GM10248 (cell line): ENCODE measurements at regions not wholly inside any gene's neighbourhood (a gene's known extent, or its start where the extent isn't known, plus 50 kb on each side); places are given as distances from the start of the nearest gene placed in this dataset.

Experiments
- CTCF ChIA-PET: fragments of 300-600 bp; sonication (Branson Sonifier 250); formaldehyde crosslinking; extraction: SDS; loops from one replicate; lab custom pipeline; 2021; ENCODE audit warnings: antibody characterized with exemption; lab: Yijun Ruan, JAX
- POLR2A ChIA-PET: fragments of 350-650 bp; sonication (Branson Sonifier 250); formaldehyde crosslinking; extraction: SDS; loops from one replicate; lab custom pipeline; 2020; ENCODE audit warnings: antibody characterized with exemption; lab: Yijun Ruan, JAX
- DNase-seq: peaks from one replicate; pipeline ENCODE4 v3.0.0; 2012; ENCODE audit errors: extremely low spot score
- TF ChIP-seq, protein P1 (sequence below): IDR thresholded peaks from 2 replicates; pipeline ENCODE4 v1.5.1; 2012; ENCODE audit warnings: mild to moderate bottlenecking, low read depth; ENCODE audit errors: extremely low read depth, missing control alignments, control extremely low read depth

DNA sequence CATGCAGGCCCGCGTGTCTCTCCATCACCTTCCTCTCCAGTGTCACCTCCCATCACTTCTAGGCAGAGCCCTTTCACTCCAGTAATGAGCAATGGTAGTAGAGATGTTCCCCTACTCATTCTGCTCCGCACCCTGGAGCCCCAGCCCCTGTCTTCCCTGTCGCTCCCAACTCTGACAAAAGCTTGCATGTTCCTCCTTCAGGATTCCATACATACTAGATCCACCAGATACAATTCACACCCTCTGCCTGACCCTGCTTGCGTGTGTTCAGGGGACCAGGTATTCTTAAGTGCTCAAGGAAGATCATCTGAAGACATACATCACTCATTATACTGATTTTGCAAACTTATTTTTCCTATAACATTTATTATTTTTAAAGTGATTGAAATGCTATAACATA is 222.7 kb downstream of the SNX19 start:
- POLR2A ChIA-PET: no interaction called here
- no peak for DNase-seq
- CTCF ChIA-PET: no interaction called here
- TF ChIP-seq, protein P1, sequence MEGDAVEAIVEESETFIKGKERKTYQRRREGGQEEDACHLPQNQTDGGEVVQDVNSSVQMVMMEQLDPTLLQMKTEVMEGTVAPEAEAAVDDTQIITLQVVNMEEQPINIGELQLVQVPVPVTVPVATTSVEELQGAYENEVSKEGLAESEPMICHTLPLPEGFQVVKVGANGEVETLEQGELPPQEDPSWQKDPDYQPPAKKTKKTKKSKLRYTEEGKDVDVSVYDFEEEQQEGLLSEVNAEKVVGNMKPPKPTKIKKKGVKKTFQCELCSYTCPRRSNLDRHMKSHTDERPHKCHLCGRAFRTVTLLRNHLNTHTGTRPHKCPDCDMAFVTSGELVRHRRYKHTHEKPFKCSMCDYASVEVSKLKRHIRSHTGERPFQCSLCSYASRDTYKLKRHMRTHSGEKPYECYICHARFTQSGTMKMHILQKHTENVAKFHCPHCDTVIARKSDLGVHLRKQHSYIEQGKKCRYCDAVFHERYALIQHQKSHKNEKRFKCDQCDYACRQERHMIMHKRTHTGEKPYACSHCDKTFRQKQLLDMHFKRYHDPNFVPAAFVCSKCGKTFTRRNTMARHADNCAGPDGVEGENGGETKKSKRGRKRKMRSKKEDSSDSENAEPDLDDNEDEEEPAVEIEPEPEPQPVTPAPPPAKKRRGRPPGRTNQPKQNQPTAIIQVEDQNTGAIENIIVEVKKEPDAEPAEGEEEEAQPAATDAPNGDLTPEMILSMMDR: no peak

- TF ChIP-seq, protein P1: no peak
- ChIA-PET CTCF (interaction anchor here (1.2 kb wide), 1 partner anchor 18 kb away, joined by 3 read pairs; no protein-coding TSS in a partner anchor), POLR2A (no interaction called here)
- DNase-seq: no peak
Observed at GRCh38 chr11:130694488-130695045, 221.7 kb downstream of the SNX19 start.

GRCh38 chr11:130698174-130698573 is 218.1 kb downstream of the SNX19 start:
- TF ChIP-seq, protein P1: no peak

GRCh38 chr11:130699561-130699960 is 216.7 kb downstream of the SNX19 start:
- TF ChIP-seq, protein P1: no peak
- POLR2A ChIA-PET: no interaction called here
- CTCF ChIA-PET: no interaction called here
- no peak for DNase-seq

More at GRCh38 chr11:130698174-130698573, 218.1 kb downstream of the SNX19 start:
- no peak for DNase-seq
- ChIA-PET CTCF (no interaction called here), POLR2A (no interaction called here)

DNA sequence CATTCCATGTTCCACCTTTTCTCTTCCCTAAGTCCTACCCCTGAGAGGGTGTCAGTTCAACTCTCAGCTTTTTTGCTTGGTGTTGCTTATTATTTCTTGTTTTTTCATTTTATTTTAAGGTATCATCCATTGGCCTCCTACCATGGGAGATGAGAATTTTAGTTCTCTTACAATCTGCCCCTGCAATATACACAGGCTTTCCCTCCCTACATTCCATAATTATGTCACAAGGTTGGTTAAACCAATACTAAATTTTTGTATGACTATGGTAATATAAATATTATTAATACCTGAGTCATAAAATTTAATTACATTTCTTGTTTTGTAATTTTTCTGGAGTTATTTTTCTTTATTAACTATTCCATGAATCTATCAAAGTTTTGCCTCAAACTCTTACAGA is 216.2 kb downstream of the SNX19 start:
- TF ChIP-seq, protein P1: no peak
- ChIA-PET POLR2A (no interaction called here), CTCF (interaction anchor here (0.9 to 1.8 kb wide), 3 partner anchors 20 to 265 kb away, joined by 3 to 5 read pairs (median 4); no protein-coding TSS in a partner anchor)
- DNase-seq: no peak

GRCh38 chr11:130703489-130704190 is 212.6 kb downstream of the SNX19 start:
- CTCF ChIA-PET: interaction anchor here (0.7 to 1.1 kb wide), 2 partner anchors 8 to 9 kb away, joined by 3 to 4 read pairs; no protein-coding TSS in a partner anchor

More at GRCh38 chr11:130703489-130704190, 212.6 kb downstream of the SNX19 start:
- POLR2A ChIA-PET: no interaction called here
- no peak for DNase-seq
- TF ChIP-seq, protein P1: no peak
